MM.1S (cell line): ENCODE measurements at regions not wholly inside any gene's neighbourhood (a gene's known extent, or its start where the extent isn't known, plus 50 kb on each side); places are given as distances from the start of the nearest gene placed in this dataset.
A peak's percentile ranks its signal among the peaks of the same experiment; 100 is the strongest.

Experiments
- DNase-seq: peaks from one replicate; pipeline ENCODE4 v3.0.0-alpha.2; 2015
- H2AFZ ChIP-seq: fragments of 300-600 bp; sonication (generic); 2 replicates; pipeline ENCODE4 v1.6.0; 2016; ENCODE audit warnings: antibody characterized with exemption, low read length
- H3F3A ChIP-seq: fragments of 300-600 bp; sonication (generic); 2 replicates; pipeline ENCODE4 v1.6.1; 2016; ENCODE audit warnings: mild to moderate bottlenecking, antibody characterized with exemption, low read length, moderate library complexity, mixed read lengths; ENCODE audit not compliant: insufficient read depth
- H3K27ac ChIP-seq: fragments of 300-600 bp; sonication (generic); 2 replicates; pipeline ENCODE4 v1.5.1; 2016; ENCODE audit warnings: mild to moderate bottlenecking, low read length
- H3K27me3 ChIP-seq: fragments of 300-600 bp; sonication (generic); replicated peaks from 2 replicates; pipeline ENCODE4 v1.6.0; 2016; ENCODE audit warnings: low read length; ENCODE audit not compliant: insufficient read depth
- H3K36me3 ChIP-seq: fragments of 300-600 bp; sonication (generic); replicated peaks from 2 replicates; pipeline ENCODE4 v1.6.1; 2016; ENCODE audit warnings: mild to moderate bottlenecking, low read length, mixed read lengths; ENCODE audit not compliant: insufficient read depth
- H3K4me1 ChIP-seq: fragments of 300-600 bp; sonication (generic); 2 replicates; pipeline ENCODE4 v1.6.1; 2016; ENCODE audit warnings: low read length, mixed read lengths
- H3K4me2 ChIP-seq: fragments of 300-600 bp; sonication (generic); 2 replicates; pipeline ENCODE4 v1.6.0; 2016; ENCODE audit warnings: low read depth, low read length
- H3K4me3 ChIP-seq: fragments of 300-600 bp; sonication (generic); 2 replicates; pipeline ENCODE4 v1.5.1; 2016; ENCODE audit warnings: low read length, mixed read lengths
- H3K79me2 ChIP-seq: fragments of 300-600 bp; sonication (generic); 2 replicates; pipeline ENCODE4 v1.6.1; 2016; ENCODE audit warnings: mixed run types, low read length, mixed read lengths
- H3K9ac ChIP-seq: fragments of 300-600 bp; sonication (generic); 2 replicates; pipeline ENCODE4 v1.6.1; 2016; ENCODE audit warnings: low read length, mixed read lengths
- H3K9me2 ChIP-seq: fragments of 300-600 bp; sonication (generic); replicated peaks from 2 replicates; pipeline ENCODE4 v1.6.1; 2016; ENCODE audit warnings: mild to moderate bottlenecking, low read length, mixed read lengths; ENCODE audit not compliant: insufficient read depth
- H3K9me3 ChIP-seq: fragments of 300-600 bp; sonication (generic); replicated peaks from 2 replicates; pipeline ENCODE4 v1.6.1; 2016; ENCODE audit warnings: mild to moderate bottlenecking, low read length, mixed read lengths; ENCODE audit not compliant: insufficient read depth
- H4K20me1 ChIP-seq: fragments of 300-600 bp; sonication (generic); 2 replicates; pipeline ENCODE4 v1.6.1; 2016; ENCODE audit warnings: mild to moderate bottlenecking, low read length, moderate library complexity, mixed read lengths; ENCODE audit not compliant: insufficient read depth
- EZH2 ChIP-seq: fragments of 300-600 bp; sonication (generic); optimal IDR thresholded peaks from 2 replicates; pipeline ENCODE3; 2017; ENCODE audit warnings: low read depth, mild to moderate bottlenecking, antibody characterized with exemption, low read length, mixed read lengths
- EZH2phosphoT487 ChIP-seq: fragments of 300-600 bp; sonication (generic); IDR thresholded peaks from 2 replicates; pipeline ENCODE4 v1.6.1; 2018; ENCODE audit warnings: antibody characterized with exemption, low read length
- TF ChIP-seq, protein P1 (sequence below): fragments of 300-600 bp; sonication (generic); IDR thresholded peaks from 2 replicates; pipeline ENCODE4 v1.5.1; 2016; ENCODE audit warnings: antibody characterized with exemption, low read length, mixed read lengths

DNA sequence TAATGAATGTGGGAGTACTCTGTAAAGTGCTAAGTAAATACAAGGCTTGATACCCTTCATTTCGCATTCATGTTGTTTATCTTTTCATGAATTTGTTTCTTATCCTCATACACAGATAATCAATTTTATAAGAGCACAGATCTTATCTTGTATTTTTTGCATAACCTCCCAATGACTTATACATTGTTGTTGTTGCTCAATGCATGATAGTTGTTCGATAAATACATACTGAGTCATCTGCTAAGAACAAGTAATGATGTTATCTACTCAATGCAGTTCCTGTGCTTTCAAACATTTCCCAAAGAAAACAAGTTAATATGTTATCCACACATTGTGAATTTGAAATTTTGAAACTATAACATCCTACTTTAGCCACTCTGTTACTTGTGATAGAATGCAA is 60.7 kb downstream of the TAF11L14 start:
- Histone ChIP-seq H3K79me2 (no peaks in the 10 kb centered on the region), H3K27ac (no peak overlapping the region), H2AFZ (no peak overlapping the region), H3K9ac (no peak overlapping the region), H3K4me1 (no peaks in the 10 kb centered on the region), H3K4me2 (no peak overlapping the region), H3K27me3 (no peaks in the 10 kb centered on the region), H3K9me3 (no peaks in the 10 kb centered on the region), H3F3A (no peaks in the 10 kb centered on the region), H3K36me3 (no peaks in the 10 kb centered on the region), H3K4me3 (no peak overlapping the region), H4K20me1 (no peaks in the 10 kb centered on the region), H3K9me2 (no peaks in the 10 kb centered on the region)
- DNase-seq = no peak
- TF ChIP-seq EZH2phosphoT487 (no peak), EZH2 (no peak)
- TF ChIP-seq, protein P1, sequence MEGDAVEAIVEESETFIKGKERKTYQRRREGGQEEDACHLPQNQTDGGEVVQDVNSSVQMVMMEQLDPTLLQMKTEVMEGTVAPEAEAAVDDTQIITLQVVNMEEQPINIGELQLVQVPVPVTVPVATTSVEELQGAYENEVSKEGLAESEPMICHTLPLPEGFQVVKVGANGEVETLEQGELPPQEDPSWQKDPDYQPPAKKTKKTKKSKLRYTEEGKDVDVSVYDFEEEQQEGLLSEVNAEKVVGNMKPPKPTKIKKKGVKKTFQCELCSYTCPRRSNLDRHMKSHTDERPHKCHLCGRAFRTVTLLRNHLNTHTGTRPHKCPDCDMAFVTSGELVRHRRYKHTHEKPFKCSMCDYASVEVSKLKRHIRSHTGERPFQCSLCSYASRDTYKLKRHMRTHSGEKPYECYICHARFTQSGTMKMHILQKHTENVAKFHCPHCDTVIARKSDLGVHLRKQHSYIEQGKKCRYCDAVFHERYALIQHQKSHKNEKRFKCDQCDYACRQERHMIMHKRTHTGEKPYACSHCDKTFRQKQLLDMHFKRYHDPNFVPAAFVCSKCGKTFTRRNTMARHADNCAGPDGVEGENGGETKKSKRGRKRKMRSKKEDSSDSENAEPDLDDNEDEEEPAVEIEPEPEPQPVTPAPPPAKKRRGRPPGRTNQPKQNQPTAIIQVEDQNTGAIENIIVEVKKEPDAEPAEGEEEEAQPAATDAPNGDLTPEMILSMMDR = no peak

GRCh38 chr5:17696627-17697026 is 62.4 kb downstream of the TAF11L14 start:
- TF ChIP-seq, protein P1 = no peak
- no peak for TF ChIP-seq EZH2phosphoT487
- TF ChIP-seq EZH2 = no peak
- Histone ChIP-seq H3K36me3 (no peaks in the 10 kb centered on the region), H3K27ac (no peak overlapping the region), H4K20me1 (no peaks in the 10 kb centered on the region), H3K79me2 (no peaks in the 10 kb centered on the region), H3K4me2 (no peak overlapping the region), H3K9me3 (no peaks in the 10 kb centered on the region), H3K9ac (no peak overlapping the region), H3K4me3 (no peak overlapping the region), H3F3A (no peaks in the 10 kb centered on the region), H2AFZ (no peak overlapping the region), H3K27me3 (no peaks in the 10 kb centered on the region), H3K9me2 (no peaks in the 10 kb centered on the region), H3K4me1 (no peaks in the 10 kb centered on the region)
- peak; percentile 21 for DNase-seq

DNA sequence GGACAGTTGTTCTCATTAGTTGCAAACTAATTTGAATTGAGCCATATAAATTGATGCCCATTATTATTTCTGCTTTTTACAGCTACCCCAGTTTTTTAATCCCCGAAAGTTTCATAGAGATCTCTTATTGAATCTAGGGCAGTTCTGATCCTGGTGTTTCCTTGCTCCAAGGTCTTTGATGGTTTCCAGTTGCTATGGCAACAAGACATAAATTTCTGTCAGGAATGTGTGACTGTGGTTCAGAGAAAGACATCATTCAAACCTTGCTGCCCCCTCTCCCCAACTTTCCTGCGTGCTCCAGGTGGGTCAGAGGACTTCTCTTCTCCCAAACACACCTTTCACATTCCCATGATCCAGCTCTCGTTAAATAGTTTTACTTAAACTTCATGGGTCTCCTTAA is 63.4 kb downstream of the TAF11L14 start:
- Histone ChIP-seq H2AFZ (no peak overlapping the region), H3K27ac (no peak overlapping the region), H4K20me1 (no peaks in the 10 kb centered on the region), H3K79me2 (no peaks in the 10 kb centered on the region), H3K36me3 (no peaks in the 10 kb centered on the region), H3F3A (no peaks in the 10 kb centered on the region), H3K4me3 (no peak overlapping the region), H3K9ac (no peak overlapping the region), H3K27me3 (no peaks in the 10 kb centered on the region), H3K4me2 (no peak overlapping the region), H3K9me2 (no peaks in the 10 kb centered on the region), H3K4me1 (no peaks in the 10 kb centered on the region), H3K9me3 (no peaks in the 10 kb centered on the region)
- TF ChIP-seq EZH2 = no peak
- TF ChIP-seq, protein P1 = no peak
- no peak for TF ChIP-seq EZH2phosphoT487
- DNase-seq = no peak
